Esophagus squamous epithelium (tissue), 4 donors: ENCODE measurements at regions not wholly inside any gene's neighbourhood (a gene's known extent, or its start where the extent isn't known, plus 50 kb on each side); places are given as distances from the start of the nearest gene placed in this dataset.

Source experiments
- CTCF ChIP-seq, 6 experiments: fragments of 450-650 bp in 4 of 6; fragments of 200-600 bp in 2 of 6; sonication (generic) in 2 of 6; IDR thresholded peaks; one replicate each; pipeline ENCODE4 v1.5.1; 2016 to 2019; ENCODE audit warnings: antibody characterized with exemption in 6 of 6, mild to moderate bottlenecking in 4 of 6, moderate library complexity in 4 of 6
- POLR2A ChIP-seq, 4 donors: fragments of 450-650 bp; IDR thresholded peaks; one replicate each; pipeline ENCODE4 v1.6.1; 2017; ENCODE audit warnings: antibody characterized with exemption in 4 of 4, mild to moderate bottlenecking in 4 of 4, moderate library complexity in 3 of 4

- TF ChIP-seq CTCF (IDR thresholded peaks at IDR 0.05) (no peak), POLR2A (IDR thresholded peaks at IDR 0.05) (no peak)
Observed at GRCh38 chr18:76613755-76614120, 118.7 kb upstream of the ZNF516 start.
